ENCODE measurements at regions not wholly inside any gene's neighbourhood (a gene's known extent, or its start where the extent isn't known, plus 50 kb on each side); places are given as distances from the start of the nearest gene placed in this dataset.

GRCh38 chr13:106691341-106691740, 123.4 kb upstream of the ARGLU1 start:
- no peak overlapping the region for H3K4me3 ChIP-seq (ENCODE audit: low read length)
- TF ChIP-seq, protein P1, sequence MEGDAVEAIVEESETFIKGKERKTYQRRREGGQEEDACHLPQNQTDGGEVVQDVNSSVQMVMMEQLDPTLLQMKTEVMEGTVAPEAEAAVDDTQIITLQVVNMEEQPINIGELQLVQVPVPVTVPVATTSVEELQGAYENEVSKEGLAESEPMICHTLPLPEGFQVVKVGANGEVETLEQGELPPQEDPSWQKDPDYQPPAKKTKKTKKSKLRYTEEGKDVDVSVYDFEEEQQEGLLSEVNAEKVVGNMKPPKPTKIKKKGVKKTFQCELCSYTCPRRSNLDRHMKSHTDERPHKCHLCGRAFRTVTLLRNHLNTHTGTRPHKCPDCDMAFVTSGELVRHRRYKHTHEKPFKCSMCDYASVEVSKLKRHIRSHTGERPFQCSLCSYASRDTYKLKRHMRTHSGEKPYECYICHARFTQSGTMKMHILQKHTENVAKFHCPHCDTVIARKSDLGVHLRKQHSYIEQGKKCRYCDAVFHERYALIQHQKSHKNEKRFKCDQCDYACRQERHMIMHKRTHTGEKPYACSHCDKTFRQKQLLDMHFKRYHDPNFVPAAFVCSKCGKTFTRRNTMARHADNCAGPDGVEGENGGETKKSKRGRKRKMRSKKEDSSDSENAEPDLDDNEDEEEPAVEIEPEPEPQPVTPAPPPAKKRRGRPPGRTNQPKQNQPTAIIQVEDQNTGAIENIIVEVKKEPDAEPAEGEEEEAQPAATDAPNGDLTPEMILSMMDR (IDR thresholded peaks at IDR 0.05; ENCODE audit: insufficient read depth, low read depth, low read length, missing control alignments), result no peak
- no peak for DNase-seq (ENCODE audit: low read depth)

- DNase-seq (ENCODE audit: low read depth), result no peak
- TF ChIP-seq, protein P1 (IDR thresholded peaks at IDR 0.05; ENCODE audit: insufficient read depth, low read depth, low read length, missing control alignments), result no peak
- no peak overlapping the region for H3K4me3 ChIP-seq (ENCODE audit: low read length)
Observed at GRCh38 chr13:106690779-106691178, 122.8 kb upstream of the ARGLU1 start.

GRCh38 chr13:106689906-106690305, 122.0 kb upstream of the ARGLU1 start:
- DNase-seq (ENCODE audit: low read depth), result no peak
- TF ChIP-seq, protein P1 (IDR thresholded peaks at IDR 0.05; ENCODE audit: insufficient read depth, low read depth, low read length, missing control alignments), result no peak
- H3K4me3 ChIP-seq (ENCODE audit: low read length), result no peak overlapping the region

GRCh38 chr13:106688940-106689339, 121.0 kb upstream of the ARGLU1 start:
- H3K4me3 ChIP-seq (ENCODE audit: low read length), result no peak overlapping the region
- TF ChIP-seq, protein P1 (IDR thresholded peaks at IDR 0.05; ENCODE audit: insufficient read depth, low read depth, low read length, missing control alignments), result no peak
- DNase-seq (ENCODE audit: low read depth), result no peak

GRCh38 chr13:106686163-106686562, 118.2 kb upstream of the ARGLU1 start:
- TF ChIP-seq, protein P1 (IDR thresholded peaks at IDR 0.05; ENCODE audit: insufficient read depth, low read depth, low read length, missing control alignments), result no peak
- H3K4me3 ChIP-seq (ENCODE audit: low read length), result no peak overlapping the region
- DNase-seq (ENCODE audit: low read depth), result no peak

DNA sequence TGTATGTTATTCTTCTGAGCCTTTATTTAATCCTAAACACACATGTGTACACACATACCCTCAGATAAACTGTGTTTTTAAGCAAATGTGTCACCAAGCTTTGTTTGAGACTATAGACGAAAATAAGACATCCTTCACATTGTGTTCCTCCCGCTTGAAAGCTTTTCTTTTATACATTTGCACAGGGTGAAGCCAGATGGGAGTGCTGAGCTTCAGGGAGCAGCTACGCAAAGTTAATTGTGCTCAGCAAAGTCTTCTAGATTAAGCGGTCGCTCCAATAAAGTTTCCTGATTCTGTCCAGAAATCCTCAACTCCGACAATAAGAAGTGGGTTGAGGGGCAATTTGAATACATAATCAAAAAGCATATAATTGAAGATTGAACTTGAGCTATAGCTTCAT, 117.2 kb upstream of the ARGLU1 start:
- no peak for DNase-seq (ENCODE audit: low read depth)
- H3K4me3 ChIP-seq (ENCODE audit: low read length), result no peak overlapping the region
- TF ChIP-seq, protein P1 (IDR thresholded peaks at IDR 0.05; ENCODE audit: insufficient read depth, low read depth, low read length, missing control alignments), result no peak

DNA sequence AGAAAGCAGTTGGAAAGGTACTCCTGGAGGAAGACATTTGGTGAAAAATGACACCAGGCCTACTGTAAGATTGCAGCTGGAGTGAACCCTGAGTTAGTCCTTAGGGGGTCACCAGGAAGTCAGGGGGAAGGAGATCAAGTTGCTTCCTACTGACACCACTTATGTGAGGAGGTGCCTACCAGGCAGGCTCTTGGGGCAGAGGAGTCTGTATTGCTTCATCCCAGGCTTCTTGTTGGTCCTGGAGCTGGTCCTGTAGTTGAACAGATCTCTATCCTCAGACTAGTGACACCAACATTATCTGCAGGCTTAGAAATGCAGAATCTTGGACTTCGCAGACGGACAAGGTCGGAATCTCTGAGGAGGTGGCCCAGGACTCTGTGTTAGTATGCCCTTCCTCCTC, 116.0 kb upstream of the ARGLU1 start:
- TF ChIP-seq, protein P1 (IDR thresholded peaks at IDR 0.05; ENCODE audit: insufficient read depth, low read depth, low read length, missing control alignments), result no peak
- H3K4me3 ChIP-seq (ENCODE audit: low read length), result no peak overlapping the region
- no peak for DNase-seq (ENCODE audit: low read depth)
